BLaER1 treated with 17β-estradiol and CSF1 and Interleukin-3, amounts not matched to agents 10 nM and 100 nM (cell line): ENCODE measurements at regions not wholly inside any gene's neighbourhood (a gene's known extent, or its start where the extent isn't known, plus 50 kb on each side); places are given as distances from the start of the nearest gene placed in this dataset.

Experiments
- H3K27ac ChIP-seq, 11 experiments: shearing (Covaris generic); formaldehyde crosslinking; 2 replicates each; pipeline ENCODE4 v1.8.1; 2022
- H3K27me3 ChIP-seq, 11 experiments: shearing (Covaris generic); formaldehyde crosslinking; 2 replicates each; pipeline ENCODE4 v1.8.1; 2022
- H3K36me3 ChIP-seq, 11 experiments: shearing (Covaris generic); formaldehyde crosslinking; 2 replicates each; pipeline ENCODE4 v1.8.1; 2022
- H3K4me1 ChIP-seq, 10 experiments: shearing (Covaris generic); formaldehyde crosslinking; 2 replicates each; pipeline ENCODE4 v1.8.1; 2022
- H3K4me2 ChIP-seq, 11 experiments: shearing (Covaris generic); formaldehyde crosslinking; 2 replicates each; pipeline ENCODE4 v1.8.1; 2022
- H3K4me3 ChIP-seq, 10 experiments: shearing (Covaris generic); formaldehyde crosslinking; 2 replicates each; pipeline ENCODE4 v1.8.1; 2022
- H3K9ac ChIP-seq, 11 experiments: shearing (Covaris generic); formaldehyde crosslinking; 2 replicates each; pipeline ENCODE4 v1.8.1; 2022
- H3K9me3 ChIP-seq, 11 experiments: shearing (Covaris generic); formaldehyde crosslinking; replicated peaks in 1 of 11; 2 replicates each; pipeline ENCODE4 v1.8.1; 2022
- H4K20me1 ChIP-seq, 11 experiments: shearing (Covaris generic); formaldehyde crosslinking; 2 replicates each; pipeline ENCODE4 v1.8.1; 2022
- Cebpa-rat ChIP-seq, 11 experiments: shearing (Covaris generic); IDR thresholded peaks; 2 replicates each; pipeline ENCODE4 v1.8.1; 2022

- H3K9ac ChIP-seq = no peak overlapping the region
- no peak overlapping the region for H3K4me3 ChIP-seq
- no peaks in the 10 kb centered on the region for H3K36me3 ChIP-seq
- H3K4me2 ChIP-seq = no peak overlapping the region
- peaks cover 0 to 17% (median 4%) of the 10 kb centered on the region in 11 experiments; a peak in 10 of 22 replicates for H3K9me3 ChIP-seq
- TF ChIP-seq Cebpa-rat (IDR thresholded peaks at IDR 0.05) = no peak
- H4K20me1 ChIP-seq = no peaks in the 10 kb centered on the region
- H3K27me3 ChIP-seq = no peaks in the 10 kb centered on the region
- H3K27ac ChIP-seq = no peak overlapping the region
- H3K4me1 ChIP-seq = peaks cover 0 to 7% (median 0%) of the 10 kb centered on the region in 10 experiments; a peak in 1 of 20 replicates
Observed at GRCh38 chr2:181281206-181281832, 175.9 kb upstream of the ITGA4 start.

- TF ChIP-seq Cebpa-rat (IDR thresholded peaks at IDR 0.05) = no peak
- peaks cover 0 to 7% (median 0%) of the 10 kb centered on the region in 10 experiments; a peak in 1 of 20 replicates for H3K4me1 ChIP-seq
- H3K4me2 ChIP-seq = no peak overlapping the region
- peaks cover 0 to 5% (median 0%) of the 10 kb centered on the region in 11 experiments; a peak in 4 of 22 replicates for H3K9me3 ChIP-seq
- no peaks in the 10 kb centered on the region for H4K20me1 ChIP-seq
- H3K36me3 ChIP-seq = no peaks in the 10 kb centered on the region
- no peaks in the 10 kb centered on the region for H3K27me3 ChIP-seq
- no peak overlapping the region for H3K9ac ChIP-seq
- no peak overlapping the region for H3K27ac ChIP-seq
- H3K4me3 ChIP-seq = no peak overlapping the region
Observed at GRCh38 chr2:181285116-181285515, 172.1 kb upstream of the ITGA4 start.

GRCh38 chr2:181289698-181290097 lies 167.5 kb upstream of the ITGA4 start:
- no peaks in the 10 kb centered on the region for H4K20me1 ChIP-seq
- no peak overlapping the region for H3K27ac ChIP-seq
- TF ChIP-seq Cebpa-rat (IDR thresholded peaks at IDR 0.05) = no peak
- H3K9me3 ChIP-seq = peaks cover 6 to 15% (median 12%) of the 10 kb centered on the region in 11 experiments; a peak in 21 of 22 replicates
- H3K9ac ChIP-seq = no peak overlapping the region
- no peak overlapping the region for H3K4me3 ChIP-seq
- H3K4me1 ChIP-seq = no peaks in the 10 kb centered on the region
- no peak overlapping the region for H3K4me2 ChIP-seq
- no peaks in the 10 kb centered on the region for H3K27me3 ChIP-seq
- peaks cover 0 to 9% (median 0%) of the 10 kb centered on the region in 11 experiments; a peak in 4 of 22 replicates for H3K36me3 ChIP-seq

- Histone ChIP-seq H3K4me1 (no peaks in the 10 kb centered on the region), H3K4me2 (no peak overlapping the region), H3K27ac (no peak overlapping the region), H3K9ac (no peak overlapping the region), H3K27me3 (no peaks in the 10 kb centered on the region), H3K9me3 (peaks cover 11 to 20% (median 17%) of the 10 kb centered on the region in 11 experiments), H3K4me3 (no peak overlapping the region), H4K20me1 (no peaks in the 10 kb centered on the region), H3K36me3 (peaks cover 0 to 9% (median 0%) of the 10 kb centered on the region in 11 experiments; a peak in 5 of 22 replicates)
- no peak for TF ChIP-seq Cebpa-rat (IDR thresholded peaks at IDR 0.05)
Observed at GRCh38 chr2:181290182-181290581, 167.0 kb upstream of the ITGA4 start.

- no peak overlapping the region for H3K9ac ChIP-seq
- peaks cover 0 to 13% (median 0%) of the 10 kb centered on the region in 11 experiments; a peak in 7 of 22 replicates for H3K36me3 ChIP-seq
- peaks cover 23 to 62% (median 37%) of the 10 kb centered on the region in 11 experiments for H3K9me3 ChIP-seq
- H4K20me1 ChIP-seq = no peaks in the 10 kb centered on the region
- H3K27ac ChIP-seq = no peak overlapping the region
- TF ChIP-seq Cebpa-rat (IDR thresholded peaks at IDR 0.05) = no peak
- H3K4me1 ChIP-seq = peaks cover 0 to 9% (median 5%) of the 10 kb centered on the region in 10 experiments; a peak in 10 of 20 replicates
- no peak overlapping the region for H3K4me3 ChIP-seq
- no peaks in the 10 kb centered on the region for H3K27me3 ChIP-seq
- H3K4me2 ChIP-seq = no peak overlapping the region
Observed at GRCh38 chr2:181294979-181295378, 162.2 kb upstream of the ITGA4 start.

GRCh38 chr2:181300600-181301291 lies 156.4 kb upstream of the ITGA4 start:
- H3K9ac ChIP-seq = peak overlapping the region in 9 of 11 experiments; percentile 32 to 60 (median 42); a peak in 14 of 22 replicates

GRCh38 chr2:181304011-181304844 lies 153.0 kb upstream of the ITGA4 start:
- Histone ChIP-seq H3K4me1 (peaks cover 67 to 97% (median 86%) of the 10 kb centered on the region in 10 experiments), H3K9ac (peak overlapping the region; percentile 12 to 89 (median 80); a peak in 21 of 22 replicates), H3K4me3 (peak overlapping the region in 5 of 10 experiments; percentile 5 to 46 (median 30); a peak in 4 of 20 replicates), H3K9me3 (peaks cover 0 to 7% (median 0%) of the 10 kb centered on the region in 11 experiments; a peak in 4 of 22 replicates), H3K27ac (peak overlapping the region; percentile 30 to 96 (median 91); a peak in 21 of 22 replicates), H3K27me3 (no peaks in the 10 kb centered on the region), H3K4me2 (peak overlapping the region; percentile 75 to 97 (median 82)), H4K20me1 (no peaks in the 10 kb centered on the region), H3K36me3 (no peaks in the 10 kb centered on the region)
- TF ChIP-seq Cebpa-rat (IDR thresholded peaks at IDR 0.05) = no peak

More at GRCh38 chr2:181300600-181301291, 156.4 kb upstream of the ITGA4 start:
- peak in 8 of 11 experiments; percentile 34 to 90 (median 59); a peak in 12 of 22 replicates for TF ChIP-seq Cebpa-rat (IDR thresholded peaks at IDR 0.05)
- Histone ChIP-seq H3K27me3 (no peaks in the 10 kb centered on the region), H3K4me2 (peak overlapping the region; percentile 58 to 89 (median 75)), H3K27ac (peak overlapping the region in 10 of 11 experiments; percentile 16 to 80 (median 68); a peak in 19 of 22 replicates), H4K20me1 (no peaks in the 10 kb centered on the region), H3K36me3 (peaks cover 0 to 4% (median 0%) of the 10 kb centered on the region in 11 experiments; a peak in 3 of 22 replicates), H3K4me3 (peak overlapping the region in 5 of 10 experiments; percentile 8 to 37 (median 20); a peak in 8 of 20 replicates), H3K9me3 (peaks cover 4 to 41% (median 12%) of the 10 kb centered on the region in 11 experiments; a peak in 21 of 22 replicates), H3K4me1 (peaks cover 34 to 64% (median 57%) of the 10 kb centered on the region in 10 experiments)

- H3K4me2 ChIP-seq = peak overlapping the region; percentile 75 to 97 (median 82)
- peak overlapping the region; percentile 3 to 61 (median 39); a peak in 13 of 20 replicates for H3K4me3 ChIP-seq
- H3K36me3 ChIP-seq = no peaks in the 10 kb centered on the region
- peak in 6 of 11 experiments; percentile 56 to 86 (median 76); a peak in 10 of 22 replicates for TF ChIP-seq Cebpa-rat (IDR thresholded peaks at IDR 0.05)
- no peaks in the 10 kb centered on the region for H4K20me1 ChIP-seq
- peak overlapping the region; percentile 71 to 96 (median 91); a peak in 21 of 22 replicates for H3K27ac ChIP-seq
- H3K9me3 ChIP-seq = no peaks in the 10 kb centered on the region
- H3K4me1 ChIP-seq = peaks cover 70 to 94% (median 79%) of the 10 kb centered on the region in 10 experiments
- H3K9ac ChIP-seq = peak overlapping the region; percentile 42 to 89 (median 80); a peak in 21 of 22 replicates
- no peaks in the 10 kb centered on the region for H3K27me3 ChIP-seq
Observed at GRCh38 chr2:181305301-181306123, 151.7 kb upstream of the ITGA4 start.
